Gastrocnemius medialis (tissue), 4 donors: ENCODE measurements at regions not wholly inside any gene's neighbourhood (a gene's known extent, or its start where the extent isn't known, plus 50 kb on each side); places are given as distances from the start of the nearest gene placed in this dataset.

Source experiments
- POLR2A ChIP-seq, 2 donors: fragments of 450-650 bp; IDR thresholded peaks; one replicate each; pipeline ENCODE4 v1.6.1; 2017; ENCODE audit warnings: antibody characterized with exemption in 2 of 2, mild to moderate bottlenecking in 2 of 2, moderate library complexity in 2 of 2
- TF ChIP-seq, protein P1 (sequence below), 5 experiments: fragments of 450-650 bp in 3 of 5; fragments of 200-600 bp in 2 of 5; sonication (generic) in 2 of 5; IDR thresholded peaks in 4 of 5; conservative IDR thresholded peaks in 1 of 5; 1 replicate in 4 of 5; 2 replicates in 1 of 5; pipeline ENCODE4 v1.5.1; 2016 to 2019; ENCODE audit warnings: antibody characterized with exemption in 5 of 5, mild to moderate bottlenecking in 3 of 5, moderate library complexity in 3 of 5

DNA sequence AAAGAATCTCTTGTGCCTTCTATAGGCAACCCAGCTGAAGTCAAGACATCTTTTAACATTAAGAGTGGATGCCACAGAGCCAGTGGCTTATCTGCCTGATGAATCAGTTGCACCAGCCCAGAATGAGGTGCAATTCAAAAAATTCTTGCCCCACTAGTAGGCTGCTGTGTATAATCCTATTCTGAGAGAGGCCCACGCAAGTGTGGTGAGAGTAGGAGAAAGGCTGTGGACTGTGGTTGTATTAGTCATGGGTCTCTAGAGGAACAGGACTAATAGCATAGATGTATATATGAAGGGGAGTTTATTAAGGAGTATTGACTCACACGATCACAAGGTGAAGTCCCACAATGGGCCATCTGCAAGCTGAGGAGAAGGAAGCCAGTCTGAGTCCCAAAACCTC, 216.4 kb downstream of the LTN1 start:
- TF ChIP-seq, protein P1, sequence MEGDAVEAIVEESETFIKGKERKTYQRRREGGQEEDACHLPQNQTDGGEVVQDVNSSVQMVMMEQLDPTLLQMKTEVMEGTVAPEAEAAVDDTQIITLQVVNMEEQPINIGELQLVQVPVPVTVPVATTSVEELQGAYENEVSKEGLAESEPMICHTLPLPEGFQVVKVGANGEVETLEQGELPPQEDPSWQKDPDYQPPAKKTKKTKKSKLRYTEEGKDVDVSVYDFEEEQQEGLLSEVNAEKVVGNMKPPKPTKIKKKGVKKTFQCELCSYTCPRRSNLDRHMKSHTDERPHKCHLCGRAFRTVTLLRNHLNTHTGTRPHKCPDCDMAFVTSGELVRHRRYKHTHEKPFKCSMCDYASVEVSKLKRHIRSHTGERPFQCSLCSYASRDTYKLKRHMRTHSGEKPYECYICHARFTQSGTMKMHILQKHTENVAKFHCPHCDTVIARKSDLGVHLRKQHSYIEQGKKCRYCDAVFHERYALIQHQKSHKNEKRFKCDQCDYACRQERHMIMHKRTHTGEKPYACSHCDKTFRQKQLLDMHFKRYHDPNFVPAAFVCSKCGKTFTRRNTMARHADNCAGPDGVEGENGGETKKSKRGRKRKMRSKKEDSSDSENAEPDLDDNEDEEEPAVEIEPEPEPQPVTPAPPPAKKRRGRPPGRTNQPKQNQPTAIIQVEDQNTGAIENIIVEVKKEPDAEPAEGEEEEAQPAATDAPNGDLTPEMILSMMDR (IDR thresholded peaks at IDR 0.05 in 4 of 5, conservative IDR thresholded peaks at IDR 0.05 in 1 of 5), result no peak
- TF ChIP-seq POLR2A (IDR thresholded peaks at IDR 0.05), result no peak
